ENCODE measurements at regions not wholly inside any gene's neighbourhood (a gene's known extent, or its start where the extent isn't known, plus 50 kb on each side); places are given as distances from the start of the nearest gene placed in this dataset.
"Not testable (repeated sequence)": the region's sequence is repeated elsewhere in the genome, so short reads cannot be mapped to it uniquely, and the experiment has no call there.

GRCh38 chr2:125353542-125353941 is 1302.4 kb upstream of the GYPC start:
- H3K4me3 Mint-ChIP-seq; H3K27ac Mint-ChIP-seq; H3K4me3 ChIP-seq (ENCODE audit: control insufficient read depth in 1 of 2, extremely low read depth in 1 of 2, low read length in 1 of 2); H3K27me3 ChIP-seq (replicated peaks in 1 of 2; ENCODE audit: control insufficient read depth in 2 of 2, extremely low read depth in 1 of 2, insufficient read depth in 2 of 2, low read length in 1 of 2); ATAC-seq (replicated peaks in 1 of 4); H3K4me1 ChIP-seq (ENCODE audit: control insufficient read depth in 1 of 2, extremely low read depth in 1 of 2, insufficient read depth in 2 of 2, low read length in 2 of 2); CTCF ChIA-PET; H3K27me3 Mint-ChIP-seq; H3K36me3 ChIP-seq (ENCODE audit: control insufficient read depth in 2 of 2, extremely low read depth in 1 of 2, insufficient read depth in 1 of 2, low read length in 1 of 2); H3K4me1 Mint-ChIP-seq; H3K36me3 Mint-ChIP-seq; POLR2A ChIA-PET; DNase-seq; H3K27ac ChIP-seq (ENCODE audit: low read length); H3K9me3 ChIP-seq: not testable (repeated sequence)
- no CpG with 5 or more reads among the region's 12 CpGs for WGBS (ENCODE audit: insufficient coverage)
- H3K9me3 Mint-ChIP-seq, result peaks cover 6 to 18% (median 9%) of the 10 kb centered on the region in 3 donors

- 100% methylated on average over 1 of the region's 2 CpGs for WGBS (ENCODE audit: insufficient coverage)
- no peaks in the 10 kb centered on the region for H3K27me3 ChIP-seq (replicated peaks in 1 of 2; ENCODE audit: control insufficient read depth in 2 of 2, extremely low read depth in 1 of 2, insufficient read depth in 2 of 2, low read length in 1 of 2)
- H3K36me3 ChIP-seq (ENCODE audit: control insufficient read depth in 2 of 2, extremely low read depth in 1 of 2, insufficient read depth in 1 of 2, low read length in 1 of 2), result no peaks in the 10 kb centered on the region
- H3K27ac Mint-ChIP-seq, result no peak overlapping the region
- no peak for DNase-seq
- CTCF ChIA-PET, result no interaction called here
- H3K27ac ChIP-seq (ENCODE audit: low read length), result no peak overlapping the region
- H3K4me3 Mint-ChIP-seq, result no peak overlapping the region
- peaks cover 19 to 22% (median 19%) of the 10 kb centered on the region in 3 donors for H3K9me3 Mint-ChIP-seq
- H3K9me3 ChIP-seq, result no peaks in the 10 kb centered on the region
- no peaks in the 10 kb centered on the region for H3K4me1 Mint-ChIP-seq
- no peak for ATAC-seq (replicated peaks in 1 of 4)
- no peak overlapping the region for H3K4me3 ChIP-seq (ENCODE audit: control insufficient read depth in 1 of 2, extremely low read depth in 1 of 2, low read length in 1 of 2)
- H3K36me3 Mint-ChIP-seq, result no peaks in the 10 kb centered on the region
- H3K4me1 ChIP-seq (ENCODE audit: control insufficient read depth in 1 of 2, extremely low read depth in 1 of 2, insufficient read depth in 2 of 2, low read length in 2 of 2), result no peaks in the 10 kb centered on the region
- POLR2A ChIA-PET, result interaction anchor here in 1 of 2 donors (0.6 kb wide), 1 partner anchor 165 kb away, joined by 4 read pairs; no protein-coding TSS in a partner anchor
- no peaks in the 10 kb centered on the region for H3K27me3 Mint-ChIP-seq
Observed at GRCh38 chr2:125364192-125364983, 1291.6 kb upstream of the GYPC start.

GRCh38 chr2:125364984-125365265 is 1291.0 kb upstream of the GYPC start:
- ATAC-seq (replicated peaks in 1 of 4) (no peak), DNase-seq (no peak)
- Histone ChIP-seq H3K27ac (ENCODE audit: low read length) (no peak overlapping the region), H3K27me3 (replicated peaks in 1 of 2; ENCODE audit: control insufficient read depth in 2 of 2, extremely low read depth in 1 of 2, insufficient read depth in 2 of 2, low read length in 1 of 2) (no peaks in the 10 kb centered on the region), H3K9me3 (no peaks in the 10 kb centered on the region), H3K36me3 (ENCODE audit: control insufficient read depth in 2 of 2, extremely low read depth in 1 of 2, insufficient read depth in 1 of 2, low read length in 1 of 2) (no peaks in the 10 kb centered on the region), H3K4me3 (ENCODE audit: control insufficient read depth in 1 of 2, extremely low read depth in 1 of 2, low read length in 1 of 2) (no peak overlapping the region), H3K4me1 (ENCODE audit: control insufficient read depth in 1 of 2, extremely low read depth in 1 of 2, insufficient read depth in 2 of 2, low read length in 2 of 2) (no peaks in the 10 kb centered on the region)
- H3K27ac Mint-ChIP-seq, result no peak overlapping the region
- H3K36me3 Mint-ChIP-seq, result no peaks in the 10 kb centered on the region
- no CpG with 5 or more reads among the region's 1 CpG for WGBS (ENCODE audit: insufficient coverage)
- no peaks in the 10 kb centered on the region for H3K4me1 Mint-ChIP-seq
- ChIA-PET CTCF (no interaction called here), POLR2A (interaction anchor here in 1 of 2 donors (0.6 kb wide), 1 partner anchor 165 kb away, joined by 4 read pairs; no protein-coding TSS in a partner anchor)
- H3K4me3 Mint-ChIP-seq, result no peak overlapping the region
- no peaks in the 10 kb centered on the region for H3K27me3 Mint-ChIP-seq
- peaks cover 16 to 19% (median 19%) of the 10 kb centered on the region in 3 donors for H3K9me3 Mint-ChIP-seq

GRCh38 chr2:125371867-125372266 is 1284.1 kb upstream of the GYPC start:
- no peak for ATAC-seq (replicated peaks in 1 of 4)
- no peak for DNase-seq
- no peaks in the 10 kb centered on the region for H3K9me3 ChIP-seq
- POLR2A ChIA-PET, result no interaction called here
- H3K4me3 Mint-ChIP-seq, result no peak overlapping the region
- H3K36me3 ChIP-seq (ENCODE audit: control insufficient read depth in 2 of 2, extremely low read depth in 1 of 2, insufficient read depth in 1 of 2, low read length in 1 of 2), result no peaks in the 10 kb centered on the region
- H3K36me3 Mint-ChIP-seq, result no peaks in the 10 kb centered on the region
- H3K9me3 Mint-ChIP-seq, result peaks cover 4 to 8% (median 4%) of the 10 kb centered on the region in 3 donors
- no peaks in the 10 kb centered on the region for H3K4me1 ChIP-seq (ENCODE audit: control insufficient read depth in 1 of 2, extremely low read depth in 1 of 2, insufficient read depth in 2 of 2, low read length in 2 of 2)
- no peak overlapping the region for H3K27ac Mint-ChIP-seq
- no peak overlapping the region for H3K4me3 ChIP-seq (ENCODE audit: control insufficient read depth in 1 of 2, extremely low read depth in 1 of 2, low read length in 1 of 2)
- no peak overlapping the region for H3K27ac ChIP-seq (ENCODE audit: low read length)
- CTCF ChIA-PET, result no interaction called here
- no peaks in the 10 kb centered on the region for H3K27me3 Mint-ChIP-seq
- H3K4me1 Mint-ChIP-seq, result no peaks in the 10 kb centered on the region
- no peaks in the 10 kb centered on the region for H3K27me3 ChIP-seq (replicated peaks in 1 of 2; ENCODE audit: control insufficient read depth in 2 of 2, extremely low read depth in 1 of 2, insufficient read depth in 2 of 2, low read length in 1 of 2)

- ATAC-seq (replicated peaks in 1 of 4) (no peak), DNase-seq (no peak)
- no peaks in the 10 kb centered on the region for H3K9me3 ChIP-seq
- no peak overlapping the region for H3K4me3 ChIP-seq (ENCODE audit: control insufficient read depth in 1 of 2, extremely low read depth in 1 of 2, low read length in 1 of 2)
- Mint-ChIP-seq H3K27me3 (no peaks in the 10 kb centered on the region), H3K27ac (no peak overlapping the region), H3K36me3 (no peaks in the 10 kb centered on the region), H3K9me3 (peaks cover 4 to 10% (median 4%) of the 10 kb centered on the region in 3 donors), H3K4me3 (no peak overlapping the region), H3K4me1 (no peaks in the 10 kb centered on the region)
- WGBS (ENCODE audit: insufficient coverage), result no CpG with 5 or more reads among the region's 1 CpG
- no peaks in the 10 kb centered on the region for H3K36me3 ChIP-seq (ENCODE audit: control insufficient read depth in 2 of 2, extremely low read depth in 1 of 2, insufficient read depth in 1 of 2, low read length in 1 of 2)
- no peak overlapping the region for H3K27ac ChIP-seq (ENCODE audit: low read length)
- H3K27me3 ChIP-seq (replicated peaks in 1 of 2; ENCODE audit: control insufficient read depth in 2 of 2, extremely low read depth in 1 of 2, insufficient read depth in 2 of 2, low read length in 1 of 2), result no peaks in the 10 kb centered on the region
- ChIA-PET POLR2A (no interaction called here), CTCF (no interaction called here)
- no peaks in the 10 kb centered on the region for H3K4me1 ChIP-seq (ENCODE audit: control insufficient read depth in 1 of 2, extremely low read depth in 1 of 2, insufficient read depth in 2 of 2, low read length in 2 of 2)
Observed at GRCh38 chr2:125373293-125373692, 1282.7 kb upstream of the GYPC start.

- no peaks in the 10 kb centered on the region for H3K4me1 Mint-ChIP-seq
- ATAC-seq (replicated peaks in 1 of 4) (no peak), DNase-seq (no peak)
- no peaks in the 10 kb centered on the region for H3K4me1 ChIP-seq (ENCODE audit: control insufficient read depth in 1 of 2, extremely low read depth in 1 of 2, insufficient read depth in 2 of 2, low read length in 2 of 2)
- 83% methylated on average over 7 of the region's 7 CpGs for WGBS (ENCODE audit: insufficient coverage)
- no peak overlapping the region for H3K27ac Mint-ChIP-seq
- H3K27ac ChIP-seq (ENCODE audit: low read length), result no peak overlapping the region
- no peaks in the 10 kb centered on the region for H3K9me3 ChIP-seq
- H3K4me3 Mint-ChIP-seq, result no peak overlapping the region
- no peaks in the 10 kb centered on the region for H3K27me3 Mint-ChIP-seq
- CTCF ChIA-PET, result no interaction called here
- no peaks in the 10 kb centered on the region for H3K36me3 Mint-ChIP-seq
- peaks cover 4 to 21% (median 17%) of the 10 kb centered on the region in 3 donors for H3K9me3 Mint-ChIP-seq
- H3K27me3 ChIP-seq (replicated peaks in 1 of 2; ENCODE audit: control insufficient read depth in 2 of 2, extremely low read depth in 1 of 2, insufficient read depth in 2 of 2, low read length in 1 of 2), result no peaks in the 10 kb centered on the region
- no peaks in the 10 kb centered on the region for H3K36me3 ChIP-seq (ENCODE audit: control insufficient read depth in 2 of 2, extremely low read depth in 1 of 2, insufficient read depth in 1 of 2, low read length in 1 of 2)
- POLR2A ChIA-PET, result no interaction called here
- H3K4me3 ChIP-seq (ENCODE audit: control insufficient read depth in 1 of 2, extremely low read depth in 1 of 2, low read length in 1 of 2), result no peak overlapping the region
Observed at GRCh38 chr2:125386074-125386473, 1269.9 kb upstream of the GYPC start.
